ENCODE measurements at regions not wholly inside any gene's neighbourhood (a gene's known extent, or its start where the extent isn't known, plus 50 kb on each side); places are given as distances from the start of the nearest gene placed in this dataset.

- H3K27ac Mint-ChIP-seq = no peak overlapping the region
- Histone ChIP-seq H3K4me1 (ENCODE audit: insufficient read depth, low read length) (peaks cover 4% of the 10 kb centered on the region), H3K9me3 (ENCODE audit: low read length) (no peaks in the 10 kb centered on the region), H3K4me3 (ENCODE audit: low read length) (no peak overlapping the region), H3K36me3 (ENCODE audit: insufficient read depth, low read length) (no peaks in the 10 kb centered on the region), H3K27me3 (ENCODE audit: insufficient read depth, low read length, poor library complexity, severe bottlenecking) (peaks cover 7% of the 10 kb centered on the region), H3K27ac (ENCODE audit: low read depth, low read length) (no peak overlapping the region)
- peak overlapping the region in 1 of 7 donors; percentile 41 for H3K4me3 Mint-ChIP-seq
- peaks cover 17 to 36% of the 10 kb centered on the region in 2 donors for H3K27me3 Mint-ChIP-seq
- H3K9me3 Mint-ChIP-seq = no peaks in the 10 kb centered on the region
- ChIA-PET POLR2A (no interaction called here), CTCF (interaction anchor here (1.6 to 5.5 kb wide), 2 partner anchors 16 to 329 kb away, joined by 3 to 87 read pairs; no protein-coding TSS in a partner anchor)
- no peaks in the 10 kb centered on the region for H3K36me3 Mint-ChIP-seq
- no peak for DNase-seq
- peaks cover 5 to 12% (median 10%) of the 10 kb centered on the region in 3 donors for H3K4me1 Mint-ChIP-seq
These were observed 51.6 kb upstream of the SRGAP3 start for GRCh38 chr3:9301091-9301490.

DNA sequence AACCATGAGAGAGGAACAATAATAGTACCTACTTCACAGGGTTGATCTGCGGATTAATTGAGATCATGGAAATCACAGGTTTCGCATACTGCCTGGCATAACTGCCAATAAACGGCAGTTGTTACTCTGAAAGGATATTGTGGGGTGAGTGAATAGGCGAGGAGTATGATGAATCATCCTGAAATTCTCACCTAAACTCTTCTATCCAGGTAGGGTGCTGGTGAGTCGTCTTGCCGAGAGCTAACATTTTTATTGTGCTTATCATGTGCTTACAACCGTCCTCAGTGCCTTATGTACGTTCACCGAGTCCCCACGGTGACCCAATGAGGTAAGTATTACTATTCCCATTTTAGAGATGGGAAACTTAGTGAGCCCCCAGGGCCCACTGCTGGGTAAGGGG is 52.4 kb upstream of the SRGAP3 start:
- no peak for DNase-seq
- no peaks in the 10 kb centered on the region for H3K9me3 ChIP-seq (ENCODE audit: low read length)

GRCh38 chr3:9302425-9303181 is 53.2 kb upstream of the SRGAP3 start:
- Histone ChIP-seq H3K4me1 (ENCODE audit: insufficient read depth, low read length) (peaks cover 4% of the 10 kb centered on the region), H3K36me3 (ENCODE audit: insufficient read depth, low read length) (no peaks in the 10 kb centered on the region), H3K27ac (ENCODE audit: low read depth, low read length) (no peak overlapping the region), H3K27me3 (ENCODE audit: insufficient read depth, low read length, poor library complexity, severe bottlenecking) (peaks cover 7% of the 10 kb centered on the region), H3K4me3 (ENCODE audit: low read length) (no peak overlapping the region), H3K9me3 (ENCODE audit: low read length) (no peaks in the 10 kb centered on the region)
- Mint-ChIP-seq H3K27ac (no peak overlapping the region), H3K4me1 (peaks cover 5 to 12% (median 10%) of the 10 kb centered on the region in 3 donors), H3K9me3 (no peaks in the 10 kb centered on the region), H3K4me3 (peak overlapping the region in 6 of 7 donors; percentile 41 to 77 (median 54)), H3K27me3 (peaks cover 17 to 30% of the 10 kb centered on the region in 2 donors), H3K36me3 (no peaks in the 10 kb centered on the region)
- ChIA-PET CTCF (interaction anchor here (0.7 to 5.5 kb wide), 13 partner anchors 8 to 339 kb away, joined by 3 to 87 read pairs (median 3); partner anchors contain the start of genes RAD18 and SRGAP3), POLR2A (no interaction called here)
- DNase-seq = peak; percentile 54 to 79 (median 68)

More for the DNA sequence above, 52.4 kb upstream of the SRGAP3 start:
- H3K27ac ChIP-seq (ENCODE audit: low read depth, low read length) = no peak overlapping the region
- ChIA-PET CTCF (interaction anchor here (0.7 to 5.5 kb wide), 12 partner anchors 7 to 338 kb away, joined by 3 to 87 read pairs (median 4); partner anchors contain the start of genes RAD18 and SRGAP3), POLR2A (no interaction called here)
- peaks cover 7% of the 10 kb centered on the region for H3K27me3 ChIP-seq (ENCODE audit: insufficient read depth, low read length, poor library complexity, severe bottlenecking)
- H3K27ac Mint-ChIP-seq = peak overlapping the region in 1 of 8 donors; percentile 20
- H3K4me3 Mint-ChIP-seq = peak overlapping the region in 1 of 7 donors; percentile 72
- H3K4me1 ChIP-seq (ENCODE audit: insufficient read depth, low read length) = peaks cover 4% of the 10 kb centered on the region
- H3K4me1 Mint-ChIP-seq = peaks cover 5 to 12% (median 10%) of the 10 kb centered on the region in 3 donors
- H3K9me3 Mint-ChIP-seq = no peaks in the 10 kb centered on the region
- H3K36me3 Mint-ChIP-seq = no peaks in the 10 kb centered on the region
- H3K36me3 ChIP-seq (ENCODE audit: insufficient read depth, low read length) = no peaks in the 10 kb centered on the region
- no peak overlapping the region for H3K4me3 ChIP-seq (ENCODE audit: low read length)
- H3K27me3 Mint-ChIP-seq = peaks cover 17 to 33% of the 10 kb centered on the region in 2 donors

GRCh38 chr3:9308298-9308990 is 54.4 kb upstream of the THUMPD3 start:
- H3K9me3 ChIP-seq (ENCODE audit: low read length) = no peaks in the 10 kb centered on the region
- no peaks in the 10 kb centered on the region for H3K27me3 ChIP-seq (ENCODE audit: insufficient read depth, low read length, poor library complexity, severe bottlenecking)
- H3K27me3 Mint-ChIP-seq = peaks cover 2 to 22% of the 10 kb centered on the region in 2 donors
- no peaks in the 10 kb centered on the region for H3K4me1 Mint-ChIP-seq
- H3K9me3 Mint-ChIP-seq = no peaks in the 10 kb centered on the region
- H3K27ac Mint-ChIP-seq = peak overlapping the region in 1 of 8 donors; percentile 43
- no peak overlapping the region for H3K4me3 ChIP-seq (ENCODE audit: low read length)
- H3K36me3 ChIP-seq (ENCODE audit: insufficient read depth, low read length) = no peaks in the 10 kb centered on the region
- POLR2A ChIA-PET = no interaction called here
- H3K36me3 Mint-ChIP-seq = no peaks in the 10 kb centered on the region
- H3K4me3 Mint-ChIP-seq = peak overlapping the region in 1 of 7 donors; percentile 69
- CTCF ChIA-PET = no interaction called here
- DNase-seq = no peak
- no peaks in the 10 kb centered on the region for H3K4me1 ChIP-seq (ENCODE audit: insufficient read depth, low read length)
- no peak overlapping the region for H3K27ac ChIP-seq (ENCODE audit: low read depth, low read length)

DNA sequence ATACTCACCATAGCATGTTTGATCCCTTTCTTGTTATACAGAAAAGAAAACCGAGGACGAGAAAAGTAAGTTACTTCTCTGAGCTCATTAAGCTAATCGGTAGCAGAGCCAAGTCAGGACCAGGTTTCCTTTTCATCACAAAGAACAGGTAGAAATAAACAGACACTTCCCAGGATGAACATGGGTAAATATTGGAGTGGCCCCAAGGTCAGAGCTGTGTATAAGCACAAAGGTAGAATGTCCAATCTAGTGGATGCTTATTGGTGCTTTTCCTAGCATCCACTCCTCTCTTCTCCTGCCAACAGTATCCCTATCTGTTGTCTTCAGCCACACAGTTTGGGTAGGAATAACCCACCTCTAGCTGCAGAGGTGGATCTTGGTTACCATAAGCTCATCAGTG is 52.8 kb upstream of the THUMPD3 start:
- H3K4me1 Mint-ChIP-seq = no peaks in the 10 kb centered on the region

GRCh38 chr3:9311228-9311627 is 51.6 kb upstream of the THUMPD3 start:
- H3K4me1 ChIP-seq (ENCODE audit: insufficient read depth, low read length) = no peaks in the 10 kb centered on the region
- H3K36me3 ChIP-seq (ENCODE audit: insufficient read depth, low read length) = no peaks in the 10 kb centered on the region
- H3K27me3 Mint-ChIP-seq = peaks cover 2 to 13% of the 10 kb centered on the region in 2 donors
- no peak overlapping the region for H3K27ac Mint-ChIP-seq
- POLR2A ChIA-PET = no interaction called here
- no peaks in the 10 kb centered on the region for H3K27me3 ChIP-seq (ENCODE audit: insufficient read depth, low read length, poor library complexity, severe bottlenecking)
- H3K36me3 Mint-ChIP-seq = no peaks in the 10 kb centered on the region
- no peak overlapping the region for H3K4me3 Mint-ChIP-seq
- H3K4me1 Mint-ChIP-seq = no peaks in the 10 kb centered on the region
- CTCF ChIA-PET = interaction anchor here (0.8 to 1.3 kb wide), 2 partner anchors 340 to 345 kb away, joined by 3 to 5 read pairs; no protein-coding TSS in a partner anchor
- H3K27ac ChIP-seq (ENCODE audit: low read depth, low read length) = no peak overlapping the region
- no peak for DNase-seq
- H3K9me3 Mint-ChIP-seq = no peaks in the 10 kb centered on the region
- no peaks in the 10 kb centered on the region for H3K9me3 ChIP-seq (ENCODE audit: low read length)
- H3K4me3 ChIP-seq (ENCODE audit: low read length) = no peak overlapping the region

More for the DNA sequence above, 52.8 kb upstream of the THUMPD3 start:
- Mint-ChIP-seq H3K27me3 (peaks cover 2 to 15% of the 10 kb centered on the region in 2 donors), H3K9me3 (no peaks in the 10 kb centered on the region), H3K27ac (no peak overlapping the region), H3K36me3 (no peaks in the 10 kb centered on the region), H3K4me3 (no peak overlapping the region)
- no peak overlapping the region for H3K4me3 ChIP-seq (ENCODE audit: low read length)
- ChIA-PET CTCF (interaction anchor here (1.3 kb wide), 1 partner anchor 338 kb away, joined by 5 read pairs; no protein-coding TSS in a partner anchor), POLR2A (no interaction called here)
- H3K4me1 ChIP-seq (ENCODE audit: insufficient read depth, low read length) = no peaks in the 10 kb centered on the region
- no peaks in the 10 kb centered on the region for H3K36me3 ChIP-seq (ENCODE audit: insufficient read depth, low read length)
- no peak overlapping the region for H3K27ac ChIP-seq (ENCODE audit: low read depth, low read length)
- no peaks in the 10 kb centered on the region for H3K9me3 ChIP-seq (ENCODE audit: low read length)
- H3K27me3 ChIP-seq (ENCODE audit: insufficient read depth, low read length, poor library complexity, severe bottlenecking) = no peaks in the 10 kb centered on the region
- no peak for DNase-seq

Measured in CD8-positive, alpha-beta memory T cell (primary cell).